ENCODE measurements at regions not wholly inside any gene's neighbourhood (a gene's known extent, or its start where the extent isn't known, plus 50 kb on each side); places are given as distances from the start of the nearest gene placed in this dataset.

DNA sequence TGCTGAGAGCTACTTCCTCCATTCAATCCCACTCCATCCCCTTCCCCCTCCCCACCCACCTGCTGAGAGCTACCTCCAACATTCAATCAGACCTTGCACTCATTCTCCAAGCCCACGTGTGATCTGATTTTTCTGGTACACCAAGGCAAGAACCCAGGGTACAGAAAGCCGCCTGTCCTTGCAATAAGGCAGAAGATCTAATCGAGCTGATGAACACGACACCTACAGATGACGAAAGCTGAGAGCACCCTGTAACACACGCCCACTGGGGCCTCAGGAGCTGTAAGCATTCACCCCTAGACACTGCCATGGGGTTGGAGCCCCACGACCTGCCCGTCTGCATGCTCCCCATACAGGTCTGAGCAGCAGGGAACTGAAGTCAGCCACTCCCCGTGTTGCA is 58.3 kb downstream of the TRIML1 start:
- Histone ChIP-seq H3K79me2 (ENCODE audit: low read length) (no peaks in the 10 kb centered on the region), H3K9ac (ENCODE audit: low read length) (no peak overlapping the region), H3K4me2 (ENCODE audit: low read length) (no peak overlapping the region), H3K36me3 (replicated peaks; ENCODE audit: low read depth, low read length) (no peaks in the 10 kb centered on the region), H3K4me1 (ENCODE audit: low read length) (no peaks in the 10 kb centered on the region), H3K9me3 (ENCODE audit: insufficient read depth, low read length) (no peaks in the 10 kb centered on the region), H2AFZ (ENCODE audit: low read depth, low read length) (no peak overlapping the region), H3K27ac (ENCODE audit: low read length) (no peak overlapping the region), H3K27me3 (ENCODE audit: low read depth, low read length) (no peaks in the 10 kb centered on the region), H3K4me3 (ENCODE audit: low read length) (no peak overlapping the region), H4K20me1 (ENCODE audit: insufficient read depth, low read length) (no peaks in the 10 kb centered on the region)
- TF ChIP-seq, protein P1, sequence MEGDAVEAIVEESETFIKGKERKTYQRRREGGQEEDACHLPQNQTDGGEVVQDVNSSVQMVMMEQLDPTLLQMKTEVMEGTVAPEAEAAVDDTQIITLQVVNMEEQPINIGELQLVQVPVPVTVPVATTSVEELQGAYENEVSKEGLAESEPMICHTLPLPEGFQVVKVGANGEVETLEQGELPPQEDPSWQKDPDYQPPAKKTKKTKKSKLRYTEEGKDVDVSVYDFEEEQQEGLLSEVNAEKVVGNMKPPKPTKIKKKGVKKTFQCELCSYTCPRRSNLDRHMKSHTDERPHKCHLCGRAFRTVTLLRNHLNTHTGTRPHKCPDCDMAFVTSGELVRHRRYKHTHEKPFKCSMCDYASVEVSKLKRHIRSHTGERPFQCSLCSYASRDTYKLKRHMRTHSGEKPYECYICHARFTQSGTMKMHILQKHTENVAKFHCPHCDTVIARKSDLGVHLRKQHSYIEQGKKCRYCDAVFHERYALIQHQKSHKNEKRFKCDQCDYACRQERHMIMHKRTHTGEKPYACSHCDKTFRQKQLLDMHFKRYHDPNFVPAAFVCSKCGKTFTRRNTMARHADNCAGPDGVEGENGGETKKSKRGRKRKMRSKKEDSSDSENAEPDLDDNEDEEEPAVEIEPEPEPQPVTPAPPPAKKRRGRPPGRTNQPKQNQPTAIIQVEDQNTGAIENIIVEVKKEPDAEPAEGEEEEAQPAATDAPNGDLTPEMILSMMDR (IDR thresholded peaks at IDR 0.05; ENCODE audit: low read depth, low read length) = no peak
- TF ChIP-seq EZH2phosphoT487 (IDR thresholded peaks at IDR 0.05; ENCODE audit: low read depth) = no peak

DNA sequence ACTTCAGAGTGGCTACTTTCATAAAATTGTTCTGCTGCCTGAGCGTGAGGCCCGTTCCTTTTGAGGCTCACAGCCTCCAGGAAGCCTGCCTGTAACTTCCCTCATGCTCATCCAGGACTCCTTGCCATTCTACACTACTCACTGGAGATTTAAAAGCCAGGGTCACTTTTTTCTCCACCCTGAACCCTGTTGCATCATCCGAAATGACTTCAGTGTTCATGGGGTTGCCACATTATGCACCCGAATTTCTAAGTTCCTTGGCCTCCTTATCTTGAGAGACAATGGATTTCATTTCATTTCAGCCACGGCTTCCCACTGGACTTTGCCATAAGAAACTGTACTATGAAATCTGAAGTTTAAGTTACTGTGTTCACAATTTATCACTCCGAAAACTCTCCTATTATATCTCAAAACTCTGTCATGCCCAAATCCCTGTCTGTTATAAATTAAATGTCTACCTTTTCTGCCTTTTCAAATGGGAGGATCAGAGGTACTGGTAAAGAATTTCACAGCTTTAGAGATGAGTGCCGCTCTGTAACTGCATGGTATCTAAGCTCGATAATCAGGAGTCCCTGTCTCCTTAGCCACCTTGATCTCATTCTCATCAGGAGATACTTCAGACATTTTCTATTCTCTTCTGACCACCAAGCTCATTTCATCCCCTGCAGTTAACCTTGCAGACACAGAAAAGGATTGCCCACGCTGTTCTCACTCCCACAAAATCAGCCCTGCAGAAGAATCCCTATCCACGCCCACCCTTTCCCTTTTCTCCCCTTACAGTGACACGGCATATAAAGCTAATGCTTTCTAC is 59.9 kb downstream of the TRIML1 start:
- no peaks in the 10 kb centered on the region for H3K4me1 ChIP-seq (ENCODE audit: low read length)
- H3K4me3 ChIP-seq (ENCODE audit: low read length) = no peak overlapping the region
- no peak overlapping the region for H3K27ac ChIP-seq (ENCODE audit: low read length)
- no peaks in the 10 kb centered on the region for H4K20me1 ChIP-seq (ENCODE audit: insufficient read depth, low read length)
- H3K4me2 ChIP-seq (ENCODE audit: low read length) = no peak overlapping the region
- H3K9me3 ChIP-seq (ENCODE audit: insufficient read depth, low read length) = no peaks in the 10 kb centered on the region
- TF ChIP-seq, protein P1 (IDR thresholded peaks at IDR 0.05; ENCODE audit: low read depth, low read length) = no peak
- no peak for TF ChIP-seq EZH2phosphoT487 (IDR thresholded peaks at IDR 0.05; ENCODE audit: low read depth)
- H3K36me3 ChIP-seq (replicated peaks; ENCODE audit: low read depth, low read length) = no peaks in the 10 kb centered on the region
- no peak overlapping the region for H2AFZ ChIP-seq (ENCODE audit: low read depth, low read length)
- H3K79me2 ChIP-seq (ENCODE audit: low read length) = no peaks in the 10 kb centered on the region
- no peak overlapping the region for H3K9ac ChIP-seq (ENCODE audit: low read length)
- H3K27me3 ChIP-seq (ENCODE audit: low read depth, low read length) = no peaks in the 10 kb centered on the region

DNA sequence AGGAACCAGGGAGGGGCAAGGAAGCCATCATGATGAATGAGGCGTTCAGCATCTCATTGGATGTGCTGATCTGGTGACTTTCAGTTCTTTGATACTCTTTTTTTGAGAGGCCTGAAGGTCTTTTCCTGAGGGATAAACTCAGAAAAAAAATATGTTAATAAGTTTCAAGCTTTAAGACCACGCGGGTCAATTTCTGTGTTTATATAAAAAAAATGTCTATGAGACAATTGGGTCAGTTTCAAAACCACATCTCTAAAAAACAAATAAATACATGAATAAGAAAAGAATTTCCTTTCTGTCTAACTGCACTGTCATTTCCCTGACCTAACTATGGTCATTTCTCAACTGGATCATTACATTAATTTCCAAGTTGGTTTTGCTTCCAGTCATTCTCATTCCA is 62.6 kb downstream of the TRIML1 start:
- no peak overlapping the region for H3K27ac ChIP-seq (ENCODE audit: low read length)
- no peaks in the 10 kb centered on the region for H3K4me1 ChIP-seq (ENCODE audit: low read length)
- no peak overlapping the region for H3K4me3 ChIP-seq (ENCODE audit: low read length)
- no peak for TF ChIP-seq EZH2phosphoT487 (IDR thresholded peaks at IDR 0.05; ENCODE audit: low read depth)
- TF ChIP-seq, protein P1 (IDR thresholded peaks at IDR 0.05; ENCODE audit: low read depth, low read length) = no peak
- no peaks in the 10 kb centered on the region for H3K79me2 ChIP-seq (ENCODE audit: low read length)
- H3K9me3 ChIP-seq (ENCODE audit: insufficient read depth, low read length) = no peaks in the 10 kb centered on the region
- no peak overlapping the region for H3K9ac ChIP-seq (ENCODE audit: low read length)
- no peak overlapping the region for H3K4me2 ChIP-seq (ENCODE audit: low read length)
- H2AFZ ChIP-seq (ENCODE audit: low read depth, low read length) = no peak overlapping the region
- H3K27me3 ChIP-seq (ENCODE audit: low read depth, low read length) = no peaks in the 10 kb centered on the region
- no peaks in the 10 kb centered on the region for H4K20me1 ChIP-seq (ENCODE audit: insufficient read depth, low read length)
- H3K36me3 ChIP-seq (replicated peaks; ENCODE audit: low read depth, low read length) = no peaks in the 10 kb centered on the region

DNA sequence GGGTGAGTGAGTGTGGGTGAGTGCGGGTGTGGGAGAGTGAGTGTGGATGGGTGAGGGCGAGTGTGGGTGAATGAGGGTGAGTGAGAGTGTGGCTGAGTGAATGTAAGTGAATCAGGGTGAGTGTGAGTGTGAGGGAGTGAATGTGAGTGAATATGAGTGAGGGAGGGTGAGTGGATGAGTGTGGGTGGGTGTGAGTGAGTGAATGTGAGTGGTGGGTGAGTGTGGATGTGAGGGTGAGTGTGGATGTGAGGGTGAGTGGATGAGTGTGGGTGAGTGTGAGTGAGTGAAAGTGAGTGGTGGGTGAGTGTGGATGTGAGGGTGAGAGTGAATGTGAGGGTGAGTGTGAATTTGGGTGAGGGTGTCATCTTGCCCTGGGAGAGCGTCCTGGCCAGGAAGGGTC is 67.5 kb downstream of the TRIML1 start:
- Histone ChIP-seq H3K27ac (ENCODE audit: low read length) (no peak overlapping the region), H3K4me2 (ENCODE audit: low read length) (no peak overlapping the region), H4K20me1 (ENCODE audit: insufficient read depth, low read length) (no peaks in the 10 kb centered on the region), H3K27me3 (ENCODE audit: low read depth, low read length) (no peaks in the 10 kb centered on the region), H2AFZ (ENCODE audit: low read depth, low read length) (no peak overlapping the region), H3K79me2 (ENCODE audit: low read length) (no peaks in the 10 kb centered on the region), H3K9me3 (ENCODE audit: insufficient read depth, low read length) (no peaks in the 10 kb centered on the region), H3K4me1 (ENCODE audit: low read length) (no peaks in the 10 kb centered on the region), H3K9ac (ENCODE audit: low read length) (no peak overlapping the region), H3K36me3 (replicated peaks; ENCODE audit: low read depth, low read length) (no peaks in the 10 kb centered on the region), H3K4me3 (ENCODE audit: low read length) (no peak overlapping the region)
- no peak for TF ChIP-seq EZH2phosphoT487 (IDR thresholded peaks at IDR 0.05; ENCODE audit: low read depth)
- TF ChIP-seq, protein P1 (IDR thresholded peaks at IDR 0.05; ENCODE audit: low read depth, low read length) = no peak
